SIG-M5 treated with dmso at 0.1 percent for 504 hours (cell line): ENCODE measurements at regions not wholly inside any gene's neighbourhood (a gene's known extent, or its start where the extent isn't known, plus 50 kb on each side); places are given as distances from the start of the nearest gene placed in this dataset.
A peak's percentile ranks its signal among the peaks of the same experiment; 100 is the strongest.
"Not testable (repeated sequence)": the region's sequence is repeated elsewhere in the genome, so short reads cannot be mapped to it uniquely, and the experiment has no call there.

ENCODE experiments used
- DNase-seq: peaks from one replicate; lab custom pipeline; 2025; ENCODE audit not compliant: unreplicated experiment; lab: John Stamatoyannopoulos, UW

DNA sequence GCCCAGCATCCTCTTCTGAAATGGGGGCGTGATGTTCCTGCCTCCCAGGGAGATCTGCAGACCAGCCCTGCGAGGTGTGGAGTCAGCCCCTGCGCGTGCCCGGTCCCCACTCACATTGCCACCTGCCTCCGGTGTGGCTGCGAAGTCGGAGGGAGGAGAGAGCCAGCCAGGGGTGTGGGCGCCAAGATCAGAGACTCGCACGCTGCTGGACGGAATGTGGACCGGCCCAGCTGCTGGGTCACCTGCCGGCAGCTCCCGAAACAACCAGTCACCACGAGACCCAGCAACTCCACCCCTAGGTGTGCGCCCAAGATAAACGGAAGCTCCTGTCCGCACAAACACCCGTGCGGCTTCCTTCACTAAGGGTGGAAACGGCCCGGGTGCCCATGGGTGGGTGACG is 51.1 kb upstream of the EGFL7 start:
- no peak for DNase-seq

DNA sequence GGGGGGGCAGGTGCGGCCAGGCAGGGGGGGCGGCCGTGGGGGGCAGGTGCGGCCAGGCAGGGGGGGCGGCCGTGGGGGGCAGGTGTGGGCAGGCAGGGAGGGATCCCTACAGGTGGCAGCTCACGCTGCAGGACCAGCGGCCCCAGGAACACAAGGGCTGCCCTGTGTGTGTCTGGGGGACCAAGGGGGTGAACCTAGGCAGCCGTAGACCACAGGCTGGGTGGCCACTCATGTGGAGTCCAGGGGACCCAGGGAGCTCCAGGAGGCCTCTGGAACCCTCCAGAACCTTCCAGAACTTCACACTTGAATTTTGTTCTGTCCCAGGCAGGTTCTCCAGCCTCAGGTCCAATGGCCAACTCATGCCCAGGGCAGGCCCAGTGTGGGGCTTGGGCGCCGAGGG is 51.6 kb upstream of the EGFL7 start:
- DNase-seq: no peak

DNA sequence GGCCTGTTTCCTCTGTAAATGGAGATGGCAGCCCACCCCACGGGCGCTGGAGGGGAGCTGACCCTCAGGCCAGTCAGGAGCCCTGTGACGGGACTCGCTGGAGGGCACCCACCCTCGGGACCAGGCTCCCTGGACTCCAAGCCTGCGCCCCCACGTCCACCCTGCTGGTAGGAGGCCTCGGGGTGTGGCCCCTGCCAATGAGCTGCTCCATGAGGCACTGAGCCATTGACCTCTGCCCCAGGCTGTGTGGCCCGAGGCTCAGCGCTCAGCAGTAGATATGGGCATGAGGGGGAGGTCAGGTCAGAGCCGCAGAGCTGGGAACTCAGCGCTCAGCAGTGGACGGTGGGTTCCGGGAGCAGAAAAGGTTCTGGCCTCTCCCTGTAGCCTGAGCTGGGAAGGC is 52.3 kb upstream of the EGFL7 start:
- no peak for DNase-seq

DNA sequence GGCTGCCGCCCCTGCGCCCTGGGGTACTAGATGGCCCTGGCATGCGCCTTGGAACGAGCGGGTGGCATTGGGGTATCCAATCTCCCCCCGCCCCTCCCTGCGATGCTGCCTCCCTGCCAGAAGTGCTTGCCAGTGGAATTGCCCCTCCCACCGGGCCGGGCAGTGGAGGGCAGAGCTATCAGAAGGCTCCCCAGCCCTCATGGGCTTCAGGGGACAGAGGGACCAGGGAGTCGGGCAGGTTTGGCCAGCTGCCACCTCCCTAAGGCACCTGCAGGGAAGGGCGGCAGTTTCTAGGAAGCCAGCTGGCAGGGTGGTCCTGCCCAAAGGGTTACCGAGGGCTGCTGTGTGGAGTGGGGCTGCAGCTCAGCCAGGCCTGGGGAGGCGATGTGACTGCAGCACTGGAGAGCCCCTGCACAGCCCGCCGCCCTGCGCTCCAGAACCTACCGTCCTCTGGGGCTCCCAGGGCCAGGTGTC is 52.8 kb upstream of the EGFL7 start:
- no peak for DNase-seq

DNA sequence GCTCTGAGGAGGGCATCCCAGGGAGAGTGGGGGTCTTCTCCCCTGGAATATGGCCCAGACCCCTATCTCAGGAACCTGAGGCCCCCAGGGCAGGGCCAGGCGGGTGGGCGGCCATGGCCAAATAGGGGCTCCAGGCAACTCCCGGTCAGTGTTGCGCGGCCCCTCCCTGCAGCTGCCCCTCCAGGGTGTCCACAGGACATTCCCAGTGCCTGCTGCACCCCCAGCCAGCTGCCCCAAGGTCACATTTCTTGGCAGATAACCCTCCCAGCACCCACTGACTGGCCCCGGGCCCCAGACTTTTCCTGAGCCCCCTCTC is 53.6 kb upstream of the EGFL7 start:
- no peak for DNase-seq

DNA sequence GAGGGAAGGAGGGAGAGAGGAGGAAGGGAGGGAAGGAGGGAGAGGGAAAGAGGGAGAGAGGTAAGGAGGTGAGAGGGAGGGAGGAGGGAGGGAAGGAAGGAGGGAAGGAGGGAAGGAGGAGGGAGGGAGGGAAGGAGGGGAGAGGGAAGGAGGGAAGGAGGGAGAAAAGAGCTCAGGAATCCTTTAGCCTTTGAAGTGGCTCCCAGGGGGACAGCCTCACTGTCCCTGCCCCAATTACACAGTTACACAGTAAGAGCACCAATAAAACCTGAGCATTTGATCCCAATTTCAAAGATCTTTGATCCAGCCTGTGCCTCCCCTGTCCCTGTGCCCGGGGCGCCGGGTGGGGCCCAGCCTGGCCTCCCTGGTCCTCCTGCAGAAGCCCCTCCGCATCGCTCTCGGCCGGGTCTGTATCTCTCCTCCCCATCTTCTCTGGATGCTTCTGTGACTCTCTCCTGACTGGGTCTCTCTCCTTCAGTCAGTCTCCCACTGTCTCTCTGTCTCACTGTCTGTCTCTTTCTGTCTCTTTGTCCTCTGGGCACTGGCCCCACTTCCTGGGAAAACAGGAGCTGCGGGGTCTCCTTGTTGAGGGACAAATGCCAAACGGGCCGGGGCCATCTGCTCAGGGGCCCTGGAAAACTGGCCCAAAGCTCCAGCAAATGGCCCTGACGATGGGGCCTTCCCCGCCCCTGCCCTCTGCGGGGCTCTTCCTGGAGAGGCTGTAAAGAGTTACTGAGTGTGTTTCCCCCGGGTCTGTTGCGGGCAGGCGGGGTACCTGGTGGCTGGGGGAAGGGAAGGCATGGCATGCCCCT is 54.2 kb upstream of the EGFL7 start:
- DNase-seq: no peak

DNA sequence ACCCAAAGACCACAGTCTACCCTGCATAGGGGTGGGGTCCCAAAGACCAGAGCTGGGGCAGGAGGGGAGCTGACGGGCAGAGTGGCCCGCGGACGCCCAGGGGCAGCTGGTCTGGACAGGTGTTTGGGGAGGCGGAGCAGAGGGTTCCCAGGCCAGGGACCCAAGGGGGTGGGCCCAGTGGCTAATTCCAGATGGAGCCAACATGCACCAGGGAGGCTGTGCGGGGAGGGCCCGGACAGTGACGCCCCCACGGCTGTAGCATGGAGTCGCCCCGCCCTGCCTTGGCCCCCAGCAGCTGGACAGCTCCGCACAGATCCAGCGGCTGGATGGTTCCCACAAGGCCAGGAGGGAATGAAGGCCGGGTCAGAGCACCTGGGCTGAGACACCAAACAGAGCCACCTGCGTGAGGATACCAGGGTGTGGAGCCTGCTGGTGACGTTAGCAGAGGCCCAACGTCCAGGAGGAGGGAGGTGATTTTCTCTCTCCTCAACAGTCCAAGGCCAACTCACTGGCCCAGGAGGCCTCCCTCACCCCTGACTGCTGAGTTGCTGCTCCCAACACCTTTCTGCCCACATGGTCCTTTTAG is 55.3 kb upstream of the EGFL7 start:
- DNase-seq: no peak

DNA sequence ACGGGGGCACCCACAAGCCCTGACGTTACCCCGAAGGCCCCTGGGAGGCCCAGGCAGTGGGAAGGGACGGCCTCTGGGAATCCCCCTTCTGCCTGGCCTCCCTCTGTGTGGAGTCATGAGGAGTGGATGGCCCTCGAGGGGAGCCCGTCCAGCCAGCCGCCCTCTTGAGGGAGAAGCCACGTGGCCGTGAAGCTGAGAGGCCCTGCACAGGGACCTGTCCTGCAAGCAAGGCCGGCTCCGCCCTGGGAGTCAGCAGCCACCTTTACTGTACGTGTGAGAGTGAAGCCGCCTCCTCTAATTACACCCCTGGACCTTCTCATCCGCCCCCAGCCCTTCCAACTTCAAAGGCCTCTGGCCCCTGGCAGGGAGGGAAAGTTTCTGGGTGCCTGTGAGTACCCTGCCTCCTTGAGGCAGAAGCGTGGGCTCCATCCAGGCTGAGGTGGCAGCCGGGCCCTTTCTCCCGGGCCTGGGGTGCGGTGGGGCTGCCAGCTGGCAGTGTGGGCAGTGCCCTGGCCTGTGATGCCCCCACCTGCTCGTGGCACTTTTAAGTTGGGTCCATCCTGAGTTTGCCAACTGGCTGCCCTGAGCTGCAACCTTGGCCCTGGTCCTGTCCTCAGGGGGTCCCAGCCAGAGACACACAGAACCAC is 55.9 kb upstream of the EGFL7 start:
- no peak for DNase-seq

DNA sequence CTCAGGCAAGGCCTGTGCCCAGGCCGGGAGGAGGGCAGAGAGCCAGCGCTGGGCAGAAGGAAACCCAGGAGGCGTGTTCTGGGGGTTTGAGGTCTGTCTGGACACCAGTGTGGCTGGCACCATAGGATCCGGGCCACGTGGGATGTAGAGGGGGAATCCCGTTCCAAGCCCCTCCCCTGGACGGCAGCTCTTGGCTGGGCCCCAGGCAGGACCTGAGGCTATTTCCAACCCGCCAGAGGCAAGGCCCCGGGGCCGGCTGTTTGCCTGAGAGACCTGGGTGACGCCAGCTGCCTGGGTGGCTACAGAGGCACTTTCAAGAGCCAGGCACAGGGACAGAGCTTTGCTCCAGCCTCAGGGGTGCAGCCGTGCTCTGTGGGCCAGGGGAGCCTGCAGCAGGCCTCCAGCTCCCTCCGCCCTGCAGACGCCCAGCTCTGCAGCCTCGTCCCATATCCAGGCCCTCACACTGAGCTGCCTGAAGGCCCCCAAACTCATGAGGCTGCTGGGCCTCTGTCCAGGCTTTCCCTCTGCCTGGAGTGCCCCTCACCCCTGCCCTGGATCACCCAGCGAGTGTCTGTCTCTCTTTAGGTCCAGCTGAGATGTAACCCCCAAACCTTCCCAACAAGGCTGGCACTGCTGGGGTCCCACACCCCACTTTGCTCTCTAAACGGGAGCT is 56.6 kb upstream of the EGFL7 start:
- DNase-seq: no peak

DNA sequence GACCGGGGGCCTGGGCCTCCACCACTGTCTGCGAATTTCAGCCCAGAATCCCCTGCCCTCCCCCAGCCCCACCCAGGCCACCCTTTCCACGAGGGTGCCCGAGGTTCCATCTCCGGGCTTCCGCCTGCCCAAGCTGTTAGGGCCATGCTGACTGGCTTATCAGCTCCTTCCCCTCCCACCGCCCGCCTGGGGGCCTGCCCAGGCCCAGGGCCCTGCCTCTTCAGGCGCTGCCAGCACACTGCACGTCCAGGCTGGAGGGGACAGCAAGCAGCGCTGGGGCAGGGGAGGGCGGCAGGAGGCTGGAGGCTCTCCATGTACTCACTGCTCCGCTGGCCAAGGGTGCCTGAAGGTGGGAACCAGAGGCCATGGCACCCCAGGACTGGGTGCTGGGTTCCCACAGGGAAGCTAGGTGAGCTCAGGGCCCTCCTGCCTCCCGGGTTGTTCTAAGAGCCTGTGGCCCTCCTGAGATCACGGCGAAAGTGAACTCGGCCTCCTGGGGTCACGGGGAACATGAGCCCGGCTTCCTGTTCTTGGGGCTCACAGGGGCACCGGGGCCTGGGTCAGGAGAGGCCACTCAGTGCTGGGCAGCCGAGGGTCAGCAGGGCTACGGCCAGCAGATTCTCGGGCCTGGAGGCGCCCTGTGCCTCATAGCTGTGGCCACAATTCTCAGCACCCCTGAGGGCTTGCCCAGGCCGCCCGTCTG is 57.7 kb upstream of the EGFL7 start:
- DNase-seq: no peak

DNA sequence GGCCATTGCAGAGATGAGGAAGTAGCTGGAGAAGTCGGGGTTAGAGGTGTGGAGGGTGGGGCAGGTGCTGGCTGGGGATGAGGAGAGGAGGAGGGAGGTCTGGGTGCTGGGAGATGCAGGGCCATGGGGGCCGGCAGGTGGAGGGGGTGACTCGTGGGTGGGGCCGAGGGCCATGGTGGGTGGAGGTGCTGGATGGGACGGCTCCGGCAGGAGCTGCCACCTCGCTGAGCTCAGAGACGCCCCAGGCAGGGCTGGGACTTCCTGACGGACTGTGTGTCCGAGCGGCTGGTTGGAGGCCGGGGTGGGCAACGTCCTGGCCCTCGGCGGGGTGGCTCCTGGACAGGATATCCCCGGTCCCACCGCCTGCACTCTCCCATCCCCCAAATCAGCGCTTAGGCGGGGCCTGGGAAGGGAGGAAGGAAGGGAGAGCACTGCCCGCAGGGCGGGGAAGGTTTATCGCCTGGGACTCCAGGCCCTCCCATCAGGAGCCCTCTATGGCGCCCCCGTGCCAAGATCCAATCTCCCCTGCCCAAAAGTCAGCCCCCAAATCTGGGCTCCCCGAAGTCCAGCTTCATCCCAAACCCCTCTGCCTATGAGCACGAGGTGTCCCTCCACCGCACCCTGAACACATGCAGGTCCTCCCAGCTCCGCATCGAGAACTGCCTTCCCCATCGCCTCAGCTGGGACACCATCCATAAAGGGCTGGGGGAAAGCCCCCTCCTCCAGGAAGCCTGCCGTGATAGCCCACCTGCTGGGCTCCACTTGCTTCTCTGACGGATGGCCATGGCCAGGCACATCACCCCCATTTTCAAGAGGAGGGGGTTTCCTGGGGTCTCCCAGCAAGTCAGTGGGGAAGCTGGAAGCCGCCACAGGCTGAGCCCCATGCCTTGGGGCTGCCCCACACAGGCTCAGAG is 58.3 kb upstream of the NOTCH1 start:
- no peak for DNase-seq

DNA sequence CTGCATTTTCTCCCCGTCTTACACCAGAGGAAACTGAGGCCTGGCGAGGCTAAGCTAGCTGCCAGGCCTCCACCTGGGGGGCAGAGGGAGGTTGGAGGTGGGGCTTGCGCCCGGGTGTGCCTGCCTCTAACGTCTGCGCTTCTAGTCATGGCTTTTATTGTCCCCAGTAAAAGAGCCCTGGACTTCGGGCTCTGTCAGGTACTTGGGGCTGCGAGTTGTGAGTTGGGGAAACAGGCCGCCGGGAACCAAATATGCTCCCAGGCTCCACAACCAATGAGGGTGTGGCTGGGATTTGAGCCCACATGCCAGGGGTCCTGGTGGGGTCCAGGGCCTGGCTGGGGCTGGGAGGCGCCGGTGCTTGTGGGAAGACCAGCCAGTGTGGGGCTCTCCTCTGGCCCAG is 57.4 kb upstream of the NOTCH1 start:
- no peak for DNase-seq

DNA sequence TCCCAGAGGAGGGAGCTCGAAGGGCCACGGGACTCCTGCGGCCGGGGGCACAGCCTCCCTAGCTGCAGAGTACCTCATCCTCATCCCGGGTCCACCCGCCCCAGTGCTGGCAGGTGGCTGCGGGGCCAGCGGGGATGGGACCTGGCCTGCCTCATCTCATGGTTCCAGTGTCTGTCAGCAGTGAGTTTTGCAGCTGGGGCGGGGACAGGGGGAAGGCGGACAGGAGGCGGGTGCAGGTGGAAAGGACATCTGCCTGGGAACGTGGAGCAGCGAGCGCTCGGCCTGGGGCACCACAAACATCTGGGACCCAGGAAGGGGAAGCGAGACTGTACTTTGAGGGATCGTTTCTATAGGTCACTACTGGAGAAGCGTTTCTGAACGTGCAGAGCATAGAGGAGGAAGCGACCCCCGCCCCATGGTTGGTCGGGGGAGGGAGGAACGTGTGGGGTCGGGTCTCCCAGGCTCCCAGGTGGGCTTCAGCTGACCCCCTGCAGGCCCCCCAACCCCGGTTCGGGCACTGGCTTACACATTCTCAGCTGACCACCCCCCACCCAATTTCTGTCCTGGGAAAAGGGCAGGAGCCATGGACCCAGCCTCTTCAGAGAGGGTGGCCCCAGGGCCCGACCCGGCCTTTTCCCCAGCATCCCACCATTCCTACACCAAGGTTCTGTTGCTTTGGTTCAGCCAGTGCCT is 56.5 kb upstream of the NOTCH1 start:
- peak; percentile 33 for DNase-seq

DNA sequence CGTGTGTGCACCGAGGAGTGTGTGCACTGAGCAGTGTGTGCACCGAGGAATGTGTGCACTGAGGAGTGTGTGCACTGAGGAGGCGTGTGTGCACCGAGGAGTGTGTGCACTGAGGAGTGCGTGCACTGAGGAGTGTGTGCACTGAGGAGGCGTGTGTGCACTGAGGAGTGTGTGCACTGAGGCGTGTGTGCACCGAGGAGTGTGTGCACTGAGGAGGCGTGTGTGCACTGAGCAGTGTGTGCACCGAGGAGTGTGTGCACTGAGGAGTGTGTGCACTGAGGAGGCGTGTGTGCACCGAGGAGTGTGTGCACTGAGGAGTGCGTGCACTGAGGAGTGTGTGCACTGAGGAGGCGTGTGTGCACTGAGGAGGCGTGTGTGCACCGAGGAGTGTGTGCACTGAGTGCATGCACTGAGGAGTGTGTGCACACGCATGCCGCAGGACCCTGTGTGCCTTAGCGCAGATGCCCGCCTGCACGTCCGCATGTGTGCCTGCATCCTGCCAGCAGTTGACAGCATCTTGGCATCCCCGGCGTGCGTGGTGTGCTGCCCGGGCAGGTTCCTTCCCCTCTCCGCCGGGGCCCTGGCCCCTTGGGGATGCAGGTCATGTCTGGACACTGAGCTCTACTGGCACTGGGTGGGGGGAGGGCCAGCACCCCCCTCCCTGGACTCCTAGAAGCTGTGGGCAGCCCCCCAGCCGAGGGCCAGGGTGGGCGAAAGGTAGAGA is 55.6 kb upstream of the NOTCH1 start:
- not testable (repeated sequence) for DNase-seq

DNA sequence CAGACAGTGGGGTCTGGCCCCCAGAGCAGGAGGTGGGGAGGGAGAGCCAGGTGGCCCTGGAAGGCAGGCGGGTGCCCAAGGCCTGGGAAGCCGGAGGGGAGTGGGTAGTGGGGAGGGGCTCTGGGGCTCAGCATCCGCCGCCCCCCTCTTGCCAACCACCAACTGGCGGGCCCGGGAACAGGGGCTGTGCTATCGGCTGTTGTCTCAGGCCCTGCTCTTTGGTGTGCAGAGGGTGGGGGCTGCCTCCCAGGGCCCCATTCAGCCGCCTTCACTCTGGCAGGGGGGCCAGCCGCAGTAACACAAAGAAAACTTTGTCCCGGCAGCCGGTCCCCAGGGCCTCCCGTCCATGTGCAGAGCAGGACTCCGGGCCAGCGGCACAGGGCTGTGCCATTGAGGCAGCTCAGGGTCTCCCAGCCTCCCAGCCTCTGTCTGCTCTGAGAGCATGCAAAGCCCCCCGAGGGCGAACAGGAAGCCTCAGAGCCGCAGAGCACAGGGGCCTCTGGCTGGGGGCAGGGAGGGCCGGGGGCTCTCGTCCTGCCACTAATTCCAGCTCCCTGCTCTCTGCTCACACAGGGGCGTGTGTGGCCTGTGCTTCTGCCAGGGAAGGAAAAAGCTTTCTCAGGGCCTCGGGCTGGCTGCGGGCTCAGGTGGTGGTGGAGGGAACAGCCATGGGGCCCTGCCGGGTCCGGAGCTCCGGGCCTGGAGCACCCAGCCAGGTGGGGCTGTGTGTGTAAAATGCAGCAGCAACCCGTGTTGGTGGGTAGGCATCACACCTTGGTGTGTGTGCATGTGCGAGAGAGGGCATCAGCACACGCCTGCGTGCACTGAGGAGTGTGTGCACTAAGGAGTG is 54.2 kb upstream of the NOTCH1 start:
- DNase-seq: no peak

DNA sequence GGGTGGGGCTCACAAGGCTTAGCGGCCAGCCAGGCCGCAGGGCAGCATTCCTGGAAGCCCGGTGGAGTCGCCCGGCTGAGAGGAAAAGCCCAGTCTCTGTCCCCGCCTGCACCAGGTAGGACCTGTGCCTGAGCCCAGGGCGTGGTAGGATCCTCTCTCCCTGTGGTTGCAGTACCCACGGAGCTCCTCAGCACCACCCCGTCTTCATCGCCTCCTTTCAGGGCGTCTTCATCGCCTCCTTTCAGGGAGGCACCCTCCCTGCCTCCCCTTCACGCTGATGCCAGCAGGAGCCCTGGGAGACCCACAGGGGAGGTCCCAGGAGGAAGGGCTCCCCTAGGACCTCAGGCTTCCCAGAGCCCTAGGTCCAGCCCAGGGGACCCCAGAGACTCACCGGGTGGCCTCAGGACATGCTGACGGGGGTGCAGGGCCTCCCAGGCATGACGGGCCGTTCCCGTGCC is 53.3 kb upstream of the NOTCH1 start:
- DNase-seq: no peak

DNA sequence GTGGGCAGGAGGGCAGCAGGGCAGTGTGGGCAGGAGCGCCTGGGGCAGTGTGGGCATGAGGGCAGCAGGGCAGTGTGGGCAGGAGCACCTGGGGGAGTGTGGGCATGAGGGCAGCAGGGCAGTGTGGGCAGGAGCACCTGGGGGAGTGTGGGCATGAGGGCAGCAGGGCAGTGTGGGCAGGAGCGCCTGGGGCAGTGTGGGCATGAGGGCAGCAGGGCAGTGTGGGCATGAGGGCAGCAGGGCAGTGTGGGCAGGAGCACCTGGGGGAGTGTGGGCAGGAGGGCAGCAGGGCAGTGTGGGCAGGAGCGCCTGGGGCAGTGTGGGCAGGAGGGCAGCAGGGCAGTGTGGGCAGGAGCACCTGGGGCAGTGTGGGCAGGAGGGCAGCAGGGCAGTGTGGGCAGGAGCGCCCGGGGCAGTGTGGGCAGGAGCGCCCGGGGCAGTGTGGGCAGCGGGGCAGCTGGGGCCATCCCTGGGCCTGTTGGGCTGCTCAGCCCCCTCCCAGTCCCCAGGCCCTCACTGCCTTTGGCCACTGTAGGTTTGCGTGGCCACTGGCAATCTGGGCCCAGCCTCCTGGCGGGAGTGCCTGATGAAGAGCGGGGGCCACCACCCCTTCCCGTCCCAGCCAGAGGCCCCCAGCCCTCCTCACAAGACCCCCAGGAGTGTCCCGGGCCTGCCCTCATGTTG is 52.7 kb upstream of the NOTCH1 start:
- not testable (repeated sequence) for DNase-seq
